Nucleus accumbens (tissue), 56 donors: ENCODE measurements at regions not wholly inside any gene's neighbourhood (a gene's known extent, or its start where the extent isn't known, plus 50 kb on each side); places are given as distances from the start of the nearest gene placed in this dataset.
"Not testable (repeated sequence)": the region's sequence is repeated elsewhere in the genome, so short reads cannot be mapped to it uniquely, and the experiment has no call there.

Experiments used
- DNase-seq, 56 donors: peaks; one replicate each; lab custom pipeline; 2025; lab: John Stamatoyannopoulos, UW

- DNase-seq: no peak
These were observed 909.5 kb upstream of the SOX11 start for GRCh38 chr2:4782647-4783046.

GRCh38 chr2:4791488-4791887, 900.7 kb upstream of the SOX11 start:
- DNase-seq: no peak

- DNase-seq: no peak
These were observed 900.1 kb upstream of the SOX11 start for GRCh38 chr2:4792126-4792525.

GRCh38 chr2:4803396-4803795, 888.8 kb upstream of the SOX11 start:
- no peak for DNase-seq

GRCh38 chr2:4814137-4814536, 878.0 kb upstream of the SOX11 start:
- DNase-seq: not testable (repeated sequence)

- no peak for DNase-seq
These were observed 864.3 kb upstream of the SOX11 start for GRCh38 chr2:4827836-4828235.

GRCh38 chr2:4828682-4829374, 863.4 kb upstream of the SOX11 start:
- peak in 1 of 56 donors; percentile 30 for DNase-seq

GRCh38 chr2:4831751-4832150, 860.4 kb upstream of the SOX11 start:
- DNase-seq: no peak

GRCh38 chr2:4832642-4833041, 859.5 kb upstream of the SOX11 start:
- DNase-seq: no peak

- DNase-seq: no peak
These were observed 853.6 kb upstream of the SOX11 start for GRCh38 chr2:4838626-4839025.

GRCh38 chr2:4840791-4841190, 851.4 kb upstream of the SOX11 start:
- no peak for DNase-seq

- DNase-seq: no peak
These were observed 847.3 kb upstream of the SOX11 start for GRCh38 chr2:4844881-4845280.

GRCh38 chr2:4862031-4862430, 830.2 kb upstream of the SOX11 start:
- no peak for DNase-seq

- DNase-seq: no peak
These were observed 826.0 kb upstream of the SOX11 start for GRCh38 chr2:4866198-4866597.

- DNase-seq: no peak
These were observed 823.7 kb upstream of the SOX11 start for GRCh38 chr2:4868466-4868865.

- DNase-seq: no peak
These were observed 823.0 kb upstream of the SOX11 start for GRCh38 chr2:4869154-4869553.

- DNase-seq: no peak
These were observed 818.8 kb upstream of the SOX11 start for GRCh38 chr2:4873364-4873763.

GRCh38 chr2:4873876-4874593, 818.1 kb upstream of the SOX11 start:
- no peak for DNase-seq

GRCh38 chr2:4882421-4882820, 809.8 kb upstream of the SOX11 start:
- no peak for DNase-seq

GRCh38 chr2:4882941-4883340, 809.2 kb upstream of the SOX11 start:
- no peak for DNase-seq

- DNase-seq: no peak
These were observed 808.8 kb upstream of the SOX11 start for GRCh38 chr2:4883375-4883774.

- no peak for DNase-seq
These were observed 808.0 kb upstream of the SOX11 start for GRCh38 chr2:4884117-4884571.
